ENCODE measurements at regions not wholly inside any gene's neighbourhood (a gene's known extent, or its start where the extent isn't known, plus 50 kb on each side); places are given as distances from the start of the nearest gene placed in this dataset.
A peak's percentile ranks its signal among the peaks of the same experiment; 100 is the strongest.

DNA sequence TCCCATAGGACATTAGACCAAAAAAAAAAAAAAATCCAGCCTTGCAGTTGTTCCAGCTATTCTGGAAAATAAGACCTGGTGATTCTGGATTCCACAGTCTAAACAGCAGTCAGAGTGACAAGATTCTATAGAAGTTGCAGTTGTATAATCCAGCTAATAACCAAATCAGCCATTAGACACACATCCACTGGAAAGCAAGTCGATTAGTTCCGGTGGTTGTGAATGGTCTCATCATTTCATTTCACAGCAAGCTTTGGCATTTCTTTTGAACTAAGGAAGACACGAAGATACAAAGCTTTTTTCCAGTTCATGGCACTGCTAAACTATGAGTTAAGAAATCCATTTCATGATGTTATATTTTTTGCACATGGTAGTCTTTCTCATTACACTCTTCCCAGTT is 54.4 kb upstream of the FAM89A start:
- FAIRE-seq (no peak), ATAC-seq (no peak), DNase-seq (ENCODE audit: low read depth in 1 of 2, low spot score in 1 of 2) (no peak)
- Histone ChIP-seq H3K4me1 (0 out of 3 replicates have a peak, but pooled peaks cover 6% of the 10 kb centered on the region), H3K9me3 (no peaks in the 10 kb centered on the region), H3K4me3 (no peak overlapping the region), H3K4me2 (no peak overlapping the region), H3K27ac (no peak overlapping the region)
- POLR2A ChIA-PET: no interaction called here
- WGBS (ENCODE audit: missing lambda C conversion rate): 78% methylated on average over 3 of the region's 3 CpGs
- CTCF ChIA-PET: interaction anchor here (0.6 to 2.8 kb wide), 8 partner anchors 8 to 298 kb away, joined by 3 to 12 read pairs (median 4); partner anchors contain the start of genes ARV1 and TTC13
- TF ChIP-seq KDM1A (IDR thresholded peaks at IDR 0.05; ENCODE audit: low read depth): no peak

GRCh38 chr1:231093156-231093922 is 53.3 kb upstream of the FAM89A start:
- Histone ChIP-seq H3K9me3 (no peaks in the 10 kb centered on the region), H3K4me2 (no peak overlapping the region), H3K4me1 (0 out of 3 replicates have a peak, but pooled peaks cover 6% of the 10 kb centered on the region), H3K27ac (peak overlapping the region in 1 of 2 experiments; percentile 24; a peak in 2 of 6 replicates), H3K4me3 (no peak overlapping the region)
- ChIA-PET CTCF (interaction anchor here (0.7 to 3.3 kb wide), 8 partner anchors 32 to 117 kb away, joined by 3 to 12 read pairs (median 6); partner anchors contain the start of genes ARV1, TRIM67 and TTC13), POLR2A (no interaction called here)
- FAIRE-seq (no peak), DNase-seq (ENCODE audit: low read depth in 1 of 2, low spot score in 1 of 2) (peak in 1 of 2 experiments; percentile 35), ATAC-seq (peak; percentile 56 to 68; a peak in 4 of 6 replicates)
- 83% methylated on average over 13 of the region's 13 CpGs for WGBS (ENCODE audit: missing lambda C conversion rate)
- TF ChIP-seq, protein P1, sequence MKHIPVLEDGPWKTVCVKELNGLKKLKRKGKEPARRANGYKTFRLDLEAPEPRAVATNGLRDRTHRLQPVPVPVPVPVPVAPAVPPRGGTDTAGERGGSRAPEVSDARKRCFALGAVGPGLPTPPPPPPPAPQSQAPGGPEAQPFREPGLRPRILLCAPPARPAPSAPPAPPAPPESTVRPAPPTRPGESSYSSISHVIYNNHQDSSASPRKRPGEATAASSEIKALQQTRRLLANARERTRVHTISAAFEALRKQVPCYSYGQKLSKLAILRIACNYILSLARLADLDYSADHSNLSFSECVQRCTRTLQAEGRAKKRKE (CRISPR knock-in tag; IDR thresholded peaks at IDR 0.05; ENCODE audit: low read depth): no peak
- TF ChIP-seq, protein P2, sequence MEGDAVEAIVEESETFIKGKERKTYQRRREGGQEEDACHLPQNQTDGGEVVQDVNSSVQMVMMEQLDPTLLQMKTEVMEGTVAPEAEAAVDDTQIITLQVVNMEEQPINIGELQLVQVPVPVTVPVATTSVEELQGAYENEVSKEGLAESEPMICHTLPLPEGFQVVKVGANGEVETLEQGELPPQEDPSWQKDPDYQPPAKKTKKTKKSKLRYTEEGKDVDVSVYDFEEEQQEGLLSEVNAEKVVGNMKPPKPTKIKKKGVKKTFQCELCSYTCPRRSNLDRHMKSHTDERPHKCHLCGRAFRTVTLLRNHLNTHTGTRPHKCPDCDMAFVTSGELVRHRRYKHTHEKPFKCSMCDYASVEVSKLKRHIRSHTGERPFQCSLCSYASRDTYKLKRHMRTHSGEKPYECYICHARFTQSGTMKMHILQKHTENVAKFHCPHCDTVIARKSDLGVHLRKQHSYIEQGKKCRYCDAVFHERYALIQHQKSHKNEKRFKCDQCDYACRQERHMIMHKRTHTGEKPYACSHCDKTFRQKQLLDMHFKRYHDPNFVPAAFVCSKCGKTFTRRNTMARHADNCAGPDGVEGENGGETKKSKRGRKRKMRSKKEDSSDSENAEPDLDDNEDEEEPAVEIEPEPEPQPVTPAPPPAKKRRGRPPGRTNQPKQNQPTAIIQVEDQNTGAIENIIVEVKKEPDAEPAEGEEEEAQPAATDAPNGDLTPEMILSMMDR (IDR thresholded peaks at IDR 0.05): peak; percentile 34; the same call in 2 of the 3 replicates
- TF ChIP-seq RAD21 (conservative IDR thresholded peaks at IDR 0.05 in 1 of 2, IDR thresholded peaks at IDR 0.05 in 1 of 2) (peak; percentile 54 to 64), CBX2 (IDR thresholded peaks at IDR 0.05; ENCODE audit: borderline replicate concordance, low read depth) (no peak), SMC3 (IDR thresholded peaks at IDR 0.05) (peak; percentile 55)

DNA sequence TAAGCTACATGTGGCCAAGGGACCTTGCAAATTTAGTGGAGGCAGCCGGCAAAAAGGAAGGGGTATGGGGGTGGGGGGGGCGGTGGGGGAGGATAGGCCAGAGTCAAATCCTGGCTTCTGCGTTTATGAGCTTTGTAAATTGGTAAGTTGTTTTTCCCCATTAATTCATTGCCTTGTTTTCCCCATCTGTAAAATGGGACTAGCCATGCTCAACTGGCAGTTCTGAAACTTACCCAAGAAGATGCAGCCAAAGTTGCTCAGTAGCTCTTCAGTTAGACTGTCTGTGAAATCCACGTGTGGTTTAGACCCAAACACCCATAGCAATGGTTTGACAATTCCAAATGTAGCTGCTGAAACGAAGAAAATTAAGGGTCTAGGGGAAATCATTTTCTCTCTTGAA is 52.3 kb upstream of the FAM89A start:
- CTCF ChIA-PET: interaction anchor here (0.6 to 3.3 kb wide), 19 partner anchors 9 to 460 kb away, joined by 3 to 12 read pairs (median 4); partner anchors contain the start of gene TRIM67
- DNase-seq (ENCODE audit: low read depth in 1 of 2, low spot score in 1 of 2): no peak

More for the DNA sequence above, 52.3 kb upstream of the FAM89A start:
- Histone ChIP-seq H3K27ac (peak overlapping the region in 1 of 2 experiments; percentile 40; a peak in 1 of 6 replicates), H3K4me1 (0 out of 3 replicates have a peak, but pooled peaks cover 6% of the 10 kb centered on the region), H3K4me2 (no peak overlapping the region), H3K4me3 (no peak overlapping the region), H3K9me3 (no peaks in the 10 kb centered on the region)
- POLR2A ChIA-PET: no interaction called here
- WGBS (ENCODE audit: missing lambda C conversion rate): 69% methylated on average over 5 of the region's 5 CpGs
- ATAC-seq (no peak), FAIRE-seq (no peak)
- TF ChIP-seq POLR2A (IDR thresholded peaks at IDR 0.05; ENCODE audit: low read length): no peak
- TF ChIP-seq FOXS1 (CRISPR knock-in tag; IDR thresholded peaks at IDR 0.05): no peak
- no peak for TF ChIP-seq PHF8 (IDR thresholded peaks at IDR 0.05; ENCODE audit: borderline replicate concordance, low read depth)
- TF ChIP-seq NR3C1 (IDR thresholded peaks at IDR 0.05): no peak
- TF ChIP-seq RFX5 (IDR thresholded peaks at IDR 0.05): no peak
- TF ChIP-seq, protein P2 (IDR thresholded peaks at IDR 0.05): no peak
- TF ChIP-seq BCL3 (IDR thresholded peaks at IDR 0.05): no peak
- TF ChIP-seq HOXA7 (CRISPR knock-in tag; IDR thresholded peaks at IDR 0.05): no peak
- TF ChIP-seq RARB (CRISPR knock-in tag; IDR thresholded peaks at IDR 0.05): no peak
- no peak for TF ChIP-seq HES2 (IDR thresholded peaks at IDR 0.05)
- TF ChIP-seq HEYL (CRISPR knock-in tag; IDR thresholded peaks at IDR 0.05): no peak
- TF ChIP-seq RCOR1 (IDR thresholded peaks at IDR 0.05; ENCODE audit: low read depth, low read length): no peak
- TF ChIP-seq SMC3 (IDR thresholded peaks at IDR 0.05): no peak
- TF ChIP-seq SREBF2 (IDR thresholded peaks at IDR 0.05): no peak
- TF ChIP-seq KDM5A (IDR thresholded peaks at IDR 0.05): no peak
- TF ChIP-seq, protein P3, sequence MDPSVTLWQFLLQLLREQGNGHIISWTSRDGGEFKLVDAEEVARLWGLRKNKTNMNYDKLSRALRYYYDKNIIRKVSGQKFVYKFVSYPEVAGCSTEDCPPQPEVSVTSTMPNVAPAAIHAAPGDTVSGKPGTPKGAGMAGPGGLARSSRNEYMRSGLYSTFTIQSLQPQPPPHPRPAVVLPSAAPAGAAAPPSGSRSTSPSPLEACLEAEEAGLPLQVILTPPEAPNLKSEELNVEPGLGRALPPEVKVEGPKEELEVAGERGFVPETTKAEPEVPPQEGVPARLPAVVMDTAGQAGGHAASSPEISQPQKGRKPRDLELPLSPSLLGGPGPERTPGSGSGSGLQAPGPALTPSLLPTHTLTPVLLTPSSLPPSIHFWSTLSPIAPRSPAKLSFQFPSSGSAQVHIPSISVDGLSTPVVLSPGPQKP (IDR thresholded peaks at IDR 0.05; ENCODE audit: low read depth, low read length): no peak

Measured in A549 (cell line).